Pancreas (tissue), 10 donors: ENCODE measurements at regions not wholly inside any gene's neighbourhood (a gene's known extent, or its start where the extent isn't known, plus 50 kb on each side); places are given as distances from the start of the nearest gene placed in this dataset.
A peak's percentile ranks its signal among the peaks of the same experiment; 100 is the strongest.

ENCODE experiments used
- ATAC-seq, 4 donors: fragments of 200-7000 bp; cut with Tn5 transposase; one replicate each; pipeline versions ENCODE4 v1.8.0 to v1.9.1; 2020; ENCODE audit warnings: mild to moderate bottlenecking in 4 of 4, moderate library complexity in 4 of 4
- DNase-seq, 6 donors: peaks; one replicate each; pipeline ENCODE4 v3.0.0-alpha.2; 2020
- FAIRE-seq: peaks from 2 replicates; lab custom pipeline; 2012; peaks lifted over from hg19 to GRCh38; lab: Jason Lieb, UNC
- H3K27ac ChIP-seq, 4 donors: fragments of 200-600 bp; sonication (generic); 1 replicate in 3 of 4; 2 replicates in 1 of 4; pipeline versions ENCODE4 v1.5.0 to v1.8.0; 2020
- H3K27me3 ChIP-seq, 4 donors: fragments of 200-600 bp; one replicate each; pipeline ENCODE4 v1.8.0; 2021
- H3K36me3 ChIP-seq, 3 donors: fragments of 200-600 bp; sonication (generic) in 1 of 3; one replicate each; pipeline versions ENCODE4 v1.5.0 to v1.8.0; 2020 to 2021
- H3K4me1 ChIP-seq, 3 donors: fragments of 200-600 bp; one replicate each; pipeline ENCODE4 v1.8.0; 2021
- H3K4me3 ChIP-seq, 4 donors: fragments of 200-600 bp; sonication (generic) in 2 of 4; one replicate each; pipeline versions ENCODE4 v1.5.0 to v1.8.0; 2020 to 2021
- H3K9me3 ChIP-seq, 4 donors: fragments of 200-600 bp; one replicate each; pipeline ENCODE4 v1.8.0; 2021
- CTCF ChIP-seq, 4 donors: fragments of 200-600 bp; sonication (generic) in 3 of 4; IDR thresholded peaks; one replicate each; pipeline versions ENCODE4 v1.5.0 to v1.8.0; 2021; ENCODE audit warnings: antibody characterized with exemption in 4 of 4
- WGBS, 2 donors: extraction: QIAGEN DNeasy Blood & Tissue Kit; methylation state at CpG; one replicate each; pipeline ENCODE4 v1.1.7; 2013; 5-methylcytosine and 5-hydroxymethylcytosine counted together
- intact Hi-C, 3 donors: fragments of 100-400 bp; cut with DNase I; formaldehyde crosslinking; loops; one replicate each; pipeline versions ENCODE4 v1.11.1 to v1.14.2; 2022
- donor health status: healthy with polysubstance abuse.
- donor health status: DM: no; HTN: no; CAD: no; lungs with moderate emphysema.
- donor health status: DM: no; HTN: no; CAD: no.
- donor health status: control.
- donor health status: control.
- donor health status: Bipolar disorder and iron deficiency.
- donor health status: DM: yes; HTN: yes; CAD: no.
- donor health status: DM: no; HTN: no; CAD: no.
- donor health status: DM: no; HTN: no; CAD: no.
- donor health status: DM: yes; HTN: yes; CAD: no.

GRCh38 chr17:34146440-34147043, 108.5 kb upstream of the CCL2 start:
- peak; percentile 30 to 63 (median 58) for TF ChIP-seq CTCF (IDR thresholded peaks at IDR 0.05)
- FAIRE-seq (no peak), ATAC-seq (peak; percentile 68 to 94 (median 82)), DNase-seq (peak; percentile 58 to 89 (median 69))
- Histone ChIP-seq H3K27ac (no peak overlapping the region), H3K4me1 (no peaks in the 10 kb centered on the region), H3K9me3 (no peaks in the 10 kb centered on the region), H3K4me3 (no peak overlapping the region), H3K36me3 (no peaks in the 10 kb centered on the region), H3K27me3 (peaks cover 0 to 4% (median 0%) of the 10 kb centered on the region in 4 donors)
- WGBS, 2 donors = 19 to 22% methylated on average over 5 of the region's 5 CpGs
- intact Hi-C loops = loop anchor here in 1 of 3 donors (5.0 kb wide), 1 partner anchor 364 kb away; no protein-coding TSS in a partner anchor

GRCh38 chr17:34151102-34151501, 104.0 kb upstream of the CCL2 start:
- 47 to 64% methylated on average over 2 of the region's 2 CpGs for WGBS, 2 donors
- ATAC-seq = no peak

GRCh38 chr17:34153991-34154390, 101.1 kb upstream of the CCL2 start:
- Histone ChIP-seq H3K9me3 (no peaks in the 10 kb centered on the region), H3K27ac (no peak overlapping the region), H3K4me3 (no peak overlapping the region), H3K27me3 (peaks cover 0 to 20% (median 0%) of the 10 kb centered on the region in 4 donors), H3K4me1 (no peaks in the 10 kb centered on the region), H3K36me3 (no peaks in the 10 kb centered on the region)
- DNase-seq (no peak), ATAC-seq (peak in 2 of 4 donors; percentile 40 to 67), FAIRE-seq (no peak)
- 42 to 51% methylated on average over 6 of the region's 6 CpGs for WGBS, 2 donors
- TF ChIP-seq CTCF (IDR thresholded peaks at IDR 0.05) = no peak
- intact Hi-C loops = no loop called here

More at GRCh38 chr17:34151102-34151501, 104.0 kb upstream of the CCL2 start:
- no peak for FAIRE-seq
- H3K4me1 ChIP-seq = no peaks in the 10 kb centered on the region
- no peak for DNase-seq
- H3K9me3 ChIP-seq = no peaks in the 10 kb centered on the region
- H3K27ac ChIP-seq = no peak overlapping the region
- intact Hi-C loops = no loop called here
- H3K4me3 ChIP-seq = no peak overlapping the region
- TF ChIP-seq CTCF (IDR thresholded peaks at IDR 0.05) = no peak
- H3K27me3 ChIP-seq = peaks cover 0 to 8% (median 0%) of the 10 kb centered on the region in 4 donors
- no peaks in the 10 kb centered on the region for H3K36me3 ChIP-seq

- no peaks in the 10 kb centered on the region for H3K36me3 ChIP-seq
- WGBS, 2 donors = 27 to 35% methylated on average over 22 to 23 of the region's 23 CpGs
- intact Hi-C loops = loop anchor here in 1 of 3 donors (5.0 kb wide), 1 partner anchor 373 kb away; no protein-coding TSS in a partner anchor
- H3K4me3 ChIP-seq = no peak overlapping the region
- FAIRE-seq (no peak), DNase-seq (no peak), ATAC-seq (peak in 2 of 4 donors; percentile 32 to 39)
- no peaks in the 10 kb centered on the region for H3K4me1 ChIP-seq
- H3K27me3 ChIP-seq = peaks cover 0 to 26% (median 0%) of the 10 kb centered on the region in 4 donors
- H3K9me3 ChIP-seq = no peaks in the 10 kb centered on the region
- no peak for TF ChIP-seq CTCF (IDR thresholded peaks at IDR 0.05)
- no peak overlapping the region for H3K27ac ChIP-seq
These were observed 99.9 kb upstream of the CCL2 start for GRCh38 chr17:34154961-34155730.
